ENCODE measurements at regions not wholly inside any gene's neighbourhood (a gene's known extent, or its start where the extent isn't known, plus 50 kb on each side); places are given as distances from the start of the nearest gene placed in this dataset.

DNA sequence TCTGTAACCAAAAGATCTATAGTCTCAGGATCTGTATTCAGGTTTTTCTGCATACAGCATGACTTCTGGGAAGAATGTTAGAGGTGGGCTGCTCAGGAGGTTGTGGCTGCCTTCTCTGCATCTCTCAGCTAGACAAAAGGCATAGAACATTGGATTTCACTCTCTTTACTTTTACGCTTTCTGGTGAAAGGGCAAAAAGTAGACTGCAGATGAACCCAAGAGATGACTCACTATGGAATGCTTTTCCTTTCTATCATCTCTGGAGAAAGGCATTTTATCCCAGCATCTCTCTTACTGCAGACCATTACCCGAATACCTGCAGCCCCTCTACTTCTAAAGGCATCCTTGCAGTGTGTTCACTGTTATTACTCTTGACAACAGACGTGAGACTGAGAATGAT lies 222.2 kb downstream of the WNT5A start:
- TF ChIP-seq POLR2A (IDR thresholded peaks at IDR 0.05; ENCODE audit: low read depth, low read length) (no peak), POLR2AphosphoS5 (IDR thresholded peaks at IDR 0.05; ENCODE audit: low read depth, low read length) (no peak)
